D721Med (cell line): ENCODE measurements at regions not wholly inside any gene's neighbourhood (a gene's known extent, or its start where the extent isn't known, plus 50 kb on each side); places are given as distances from the start of the nearest gene placed in this dataset.
A peak's percentile ranks its signal among the peaks of the same experiment; 100 is the strongest.

ENCODE experiments used
- DNase-seq: peaks from one replicate; pipeline ENCODE4 v3.0.0; 2011; ENCODE audit warnings: low spot score; ENCODE audit not compliant: insufficient read length
- FAIRE-seq: peaks from 2 replicates; lab custom pipeline; 2011; peaks lifted over from hg19 to GRCh38; lab: Jason Lieb, UNC
- CTCF ChIP-seq: IDR thresholded peaks from 2 replicates; pipeline ENCODE4 v1.5.1; 2012; ENCODE audit warnings: mild to moderate bottlenecking, control low read depth; ENCODE audit not compliant: insufficient read depth; ENCODE audit errors: missing control alignments

- FAIRE-seq (no peak), DNase-seq (no peak)
- no peak for TF ChIP-seq CTCF
These were observed 104.9 kb upstream of the PDE1C start for GRCh38 chr7:32175099-32175498.

- TF ChIP-seq CTCF = no peak
- FAIRE-seq = no peak
- DNase-seq = no peak
These were observed 101.0 kb upstream of the PDE1C start for GRCh38 chr7:32171248-32171647.

- TF ChIP-seq CTCF = no peak
- FAIRE-seq = no peak
- DNase-seq = no peak
These were observed 100.6 kb upstream of the PDE1C start for GRCh38 chr7:32170838-32171237.

- TF ChIP-seq CTCF = no peak
- DNase-seq = no peak
- FAIRE-seq = no peak
These were observed 99.0 kb upstream of the PDE1C start for GRCh38 chr7:32169228-32169627.

GRCh38 chr7:32167815-32168214 lies 97.6 kb upstream of the PDE1C start:
- no peak for DNase-seq
- no peak for FAIRE-seq
- no peak for TF ChIP-seq CTCF

GRCh38 chr7:32167256-32167655 lies 97.0 kb upstream of the PDE1C start:
- DNase-seq (no peak), FAIRE-seq (no peak)
- no peak for TF ChIP-seq CTCF

- DNase-seq (no peak), FAIRE-seq (no peak)
- peak; percentile 51 for TF ChIP-seq CTCF
These were observed 94.3 kb upstream of the PDE1C start for GRCh38 chr7:32164341-32164996.
